GM21447 (cell line): ENCODE measurements at regions not wholly inside any gene's neighbourhood (a gene's known extent, or its start where the extent isn't known, plus 50 kb on each side); places are given as distances from the start of the nearest gene placed in this dataset.

Experiments
- ATAC-seq: cut with Tn5 transposase; IDR thresholded peaks from one replicate; pipeline ENCODE4 v1.9.1; 2021; ENCODE audit not compliant: unreplicated experiment

DNA sequence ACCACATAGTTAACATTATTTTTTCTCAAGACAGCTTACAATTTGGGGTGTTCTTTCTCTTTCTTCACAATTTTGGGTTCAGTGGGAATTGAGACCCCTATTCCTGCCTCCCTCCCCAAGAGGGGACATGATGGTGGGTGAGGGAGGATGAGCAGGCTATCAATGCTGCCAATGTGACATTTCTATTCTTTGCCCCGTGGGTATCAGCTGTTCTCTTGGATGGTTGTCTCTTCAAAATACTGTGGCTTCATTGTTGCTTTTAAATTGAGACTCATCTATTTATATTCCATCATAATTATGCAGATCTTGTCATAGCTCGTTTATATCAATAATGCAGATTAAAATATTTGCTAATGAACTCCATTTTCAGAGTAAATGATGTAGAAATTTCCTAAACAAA lies 56.5 kb upstream of the ANO4 start:
- ATAC-seq, result no peak

DNA sequence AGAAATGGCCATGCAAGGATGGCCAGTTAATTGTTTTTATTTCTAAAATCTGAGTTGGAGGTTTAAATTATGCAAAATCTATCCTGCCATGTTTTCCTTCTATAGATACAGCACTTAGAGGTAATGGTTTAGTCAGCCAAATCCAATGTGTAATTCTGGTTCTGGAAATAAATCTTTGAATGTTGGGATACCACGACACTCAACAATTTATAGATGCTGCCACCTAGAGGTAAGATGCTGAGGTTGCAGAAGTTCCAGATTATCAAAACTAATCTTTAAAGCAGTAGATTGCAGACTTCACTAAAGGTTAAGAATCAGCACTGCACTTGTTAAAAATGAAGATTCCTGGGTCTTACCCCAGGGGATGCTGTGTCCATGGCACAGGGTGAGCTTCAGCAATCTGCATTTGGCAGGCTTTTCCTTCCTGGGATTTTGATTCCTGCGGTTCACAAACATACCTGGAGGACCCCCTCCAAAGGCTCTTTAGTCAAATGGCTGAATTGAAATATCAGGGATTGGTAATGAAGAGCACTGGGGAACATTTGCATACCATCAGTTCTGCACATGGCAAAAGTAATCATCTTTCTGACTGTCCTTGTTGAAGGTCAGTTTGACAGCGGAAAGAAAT lies 53.4 kb upstream of the ANO4 start:
- ATAC-seq, result no peak

DNA sequence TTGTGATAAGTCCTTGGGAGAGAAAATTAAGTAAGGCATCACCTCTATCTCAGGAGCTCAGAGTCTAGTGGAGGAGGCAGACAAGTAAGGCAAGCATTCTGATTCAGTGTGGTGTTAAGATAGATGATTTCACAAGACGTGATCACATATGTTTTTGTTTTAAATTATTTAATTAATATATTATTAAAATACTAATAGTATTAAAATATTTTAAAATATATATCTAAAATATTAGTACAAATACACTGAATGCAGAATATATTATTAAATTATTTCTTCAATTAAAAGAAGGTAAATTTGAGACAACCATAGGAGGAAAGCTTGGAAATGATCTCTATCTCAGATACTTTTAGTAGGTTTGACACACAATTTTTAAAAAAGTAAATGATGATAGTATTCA lies 51.5 kb upstream of the ANO4 start:
- no peak for ATAC-seq
